C4-2B (cell line): ENCODE measurements at regions not wholly inside any gene's neighbourhood (a gene's known extent, or its start where the extent isn't known, plus 50 kb on each side); places are given as distances from the start of the nearest gene placed in this dataset.

Experiments used
- H3K27ac ChIP-seq: fragments of 450-650 bp; 2 replicates; pipeline ENCODE4 v1.5.1; 2017
- ZFX ChIP-seq: fragments of 450-650 bp; IDR thresholded peaks from 2 replicates; pipeline ENCODE4 v1.6.1; 2017
- TF ChIP-seq, protein P1 (sequence below): fragments of 450-650 bp; conservative IDR thresholded peaks from 2 replicates; pipeline ENCODE4 v1.5.1; 2017; ENCODE audit warnings: mild to moderate bottlenecking

DNA sequence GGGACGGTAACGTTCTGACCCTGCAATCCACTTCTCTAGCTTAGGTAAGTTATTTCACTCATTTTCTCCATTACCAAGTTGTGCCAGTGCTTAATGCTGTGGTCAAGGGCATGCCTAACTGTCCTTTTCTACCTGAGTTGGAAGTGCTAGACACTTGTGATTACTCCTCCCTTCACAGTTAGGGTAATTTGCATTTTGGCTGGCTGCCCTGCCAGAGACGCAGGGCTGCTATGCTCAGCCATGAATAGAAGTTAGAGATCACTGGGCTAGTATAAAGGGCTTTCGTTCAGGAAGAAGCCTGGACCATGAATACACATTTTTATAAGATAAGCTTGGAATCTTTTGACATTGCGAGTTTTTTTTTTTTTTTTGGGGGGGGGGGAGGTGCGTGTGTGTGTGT lies 633.2 kb upstream of the NEGR1 start:
- no peak for TF ChIP-seq ZFX
- TF ChIP-seq, protein P1, sequence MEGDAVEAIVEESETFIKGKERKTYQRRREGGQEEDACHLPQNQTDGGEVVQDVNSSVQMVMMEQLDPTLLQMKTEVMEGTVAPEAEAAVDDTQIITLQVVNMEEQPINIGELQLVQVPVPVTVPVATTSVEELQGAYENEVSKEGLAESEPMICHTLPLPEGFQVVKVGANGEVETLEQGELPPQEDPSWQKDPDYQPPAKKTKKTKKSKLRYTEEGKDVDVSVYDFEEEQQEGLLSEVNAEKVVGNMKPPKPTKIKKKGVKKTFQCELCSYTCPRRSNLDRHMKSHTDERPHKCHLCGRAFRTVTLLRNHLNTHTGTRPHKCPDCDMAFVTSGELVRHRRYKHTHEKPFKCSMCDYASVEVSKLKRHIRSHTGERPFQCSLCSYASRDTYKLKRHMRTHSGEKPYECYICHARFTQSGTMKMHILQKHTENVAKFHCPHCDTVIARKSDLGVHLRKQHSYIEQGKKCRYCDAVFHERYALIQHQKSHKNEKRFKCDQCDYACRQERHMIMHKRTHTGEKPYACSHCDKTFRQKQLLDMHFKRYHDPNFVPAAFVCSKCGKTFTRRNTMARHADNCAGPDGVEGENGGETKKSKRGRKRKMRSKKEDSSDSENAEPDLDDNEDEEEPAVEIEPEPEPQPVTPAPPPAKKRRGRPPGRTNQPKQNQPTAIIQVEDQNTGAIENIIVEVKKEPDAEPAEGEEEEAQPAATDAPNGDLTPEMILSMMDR = no peak
- H3K27ac ChIP-seq = no peak overlapping the region

DNA sequence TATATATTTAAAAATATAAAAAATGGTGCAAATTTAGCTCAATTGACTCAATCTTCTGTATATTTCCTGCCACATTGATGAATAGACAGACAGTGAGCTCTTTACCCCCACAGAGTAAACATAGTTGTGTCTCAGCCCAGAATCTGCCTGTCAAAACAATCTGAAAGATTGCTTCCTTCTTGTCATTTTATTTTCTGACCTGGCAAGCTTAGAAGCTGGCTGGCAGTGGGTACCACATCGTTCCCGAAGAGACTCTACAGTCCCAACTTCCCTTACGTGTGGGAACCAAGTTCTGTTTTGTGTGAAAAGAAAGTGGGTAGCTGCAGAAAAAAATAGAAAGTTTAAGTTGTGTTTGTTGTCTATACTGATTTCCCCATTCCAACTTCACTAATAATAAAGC lies 629.3 kb upstream of the NEGR1 start:
- no peak overlapping the region for H3K27ac ChIP-seq
- TF ChIP-seq, protein P1 = no peak

DNA sequence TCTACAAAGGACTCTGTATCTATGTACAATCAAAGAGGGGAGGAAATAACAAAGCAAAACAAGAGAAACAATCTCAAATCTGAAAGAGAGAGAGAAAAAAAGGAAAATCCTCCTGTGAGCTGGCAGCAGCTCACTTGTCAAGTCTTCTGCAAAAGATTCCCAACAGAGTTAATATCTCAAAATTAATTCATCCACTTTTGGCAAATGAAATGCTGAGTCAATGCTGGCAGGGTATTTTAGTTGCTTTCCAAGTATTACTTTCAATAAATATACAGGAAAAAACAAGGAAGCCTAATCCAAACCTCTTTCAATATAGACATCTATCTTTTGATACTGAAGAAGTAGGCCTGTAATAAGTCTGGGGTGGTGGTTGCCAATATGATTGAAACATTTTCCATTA lies 613.9 kb upstream of the NEGR1 start:
- TF ChIP-seq ZFX = no peak
- H3K27ac ChIP-seq = no peak overlapping the region

DNA sequence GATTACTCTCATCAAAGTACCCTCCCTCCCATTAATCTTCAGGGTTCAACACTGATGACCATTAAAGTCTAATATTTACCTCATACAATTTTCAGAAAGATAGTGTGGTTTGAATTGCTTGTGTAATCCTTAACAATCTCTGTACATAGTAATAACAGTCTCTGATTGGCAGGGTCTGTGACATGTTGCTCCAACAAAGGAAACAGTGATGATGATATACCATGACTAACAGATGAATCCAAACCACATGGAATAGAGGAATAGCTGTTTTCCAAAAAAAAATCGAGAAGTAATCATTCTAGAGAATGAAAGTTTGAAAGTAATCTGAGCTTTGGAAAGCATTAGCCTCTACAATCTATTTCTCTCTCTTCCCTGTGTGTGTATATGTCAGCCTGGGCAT lies 610.1 kb upstream of the NEGR1 start:
- TF ChIP-seq, protein P1 = no peak
- no peak for TF ChIP-seq ZFX
- H3K27ac ChIP-seq = no peak overlapping the region

DNA sequence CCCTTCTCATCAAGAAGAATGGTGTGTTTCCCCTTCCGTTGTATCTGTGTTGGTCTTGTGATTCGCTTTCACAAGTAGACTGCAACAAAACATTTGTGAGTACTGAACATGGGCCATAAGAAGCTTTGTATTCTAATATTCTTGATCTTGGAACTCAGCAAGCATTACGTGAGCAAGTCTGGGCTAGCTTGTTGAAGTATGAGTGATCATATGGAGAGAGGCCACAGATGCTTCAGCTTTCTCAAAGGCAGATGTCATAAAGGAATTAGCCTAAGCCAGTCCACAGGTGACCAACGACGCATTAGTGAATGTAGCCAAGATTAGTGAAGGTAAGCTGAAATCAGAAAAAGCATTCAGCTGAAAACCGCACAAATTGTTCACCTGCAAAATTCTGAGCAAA lies 609.6 kb upstream of the NEGR1 start:
- TF ChIP-seq ZFX = no peak
- TF ChIP-seq, protein P1 = no peak
- H3K27ac ChIP-seq = no peak overlapping the region

DNA sequence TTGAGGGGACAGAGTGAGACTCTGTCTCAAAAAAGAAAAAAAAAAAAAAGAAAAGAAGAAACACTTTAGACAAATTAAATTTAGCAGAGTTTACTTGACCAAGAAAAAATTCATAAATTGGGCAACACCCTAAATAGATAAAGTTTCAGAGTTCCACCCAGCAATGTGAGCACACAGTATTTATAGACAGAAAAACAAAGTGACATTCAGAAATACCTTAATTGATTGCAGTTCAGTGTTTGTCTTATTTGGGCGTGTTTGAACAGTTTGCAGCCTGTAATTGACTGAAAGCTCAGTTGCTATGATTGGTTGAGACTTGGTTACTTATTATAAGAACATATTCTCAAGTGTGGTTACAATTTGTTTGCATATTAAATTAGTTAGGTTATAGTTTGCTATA lies 603.5 kb upstream of the NEGR1 start:
- H3K27ac ChIP-seq = no peak overlapping the region
- TF ChIP-seq, protein P1 = no peak
- TF ChIP-seq ZFX = no peak

DNA sequence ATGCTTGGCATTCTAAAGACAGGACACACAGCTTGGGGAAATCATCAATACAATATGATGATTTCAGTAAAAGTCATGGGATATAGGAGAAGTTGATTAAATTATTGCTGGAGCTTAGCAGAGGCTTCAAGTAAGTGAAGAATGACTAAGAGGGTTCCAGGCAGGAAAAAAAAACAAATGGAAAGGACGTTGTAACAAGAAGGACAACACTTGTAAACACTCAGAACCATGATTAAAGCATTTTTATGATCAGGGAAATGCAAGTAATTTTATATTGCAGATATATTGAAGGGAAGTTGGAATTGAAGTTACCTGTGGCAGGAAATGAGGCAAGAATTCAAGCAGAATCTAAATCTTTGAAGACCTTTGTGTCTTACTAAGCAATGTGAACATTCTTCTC lies 602.7 kb upstream of the NEGR1 start:
- H3K27ac ChIP-seq = no peak overlapping the region
- TF ChIP-seq, protein P1 = no peak
- TF ChIP-seq ZFX = no peak

DNA sequence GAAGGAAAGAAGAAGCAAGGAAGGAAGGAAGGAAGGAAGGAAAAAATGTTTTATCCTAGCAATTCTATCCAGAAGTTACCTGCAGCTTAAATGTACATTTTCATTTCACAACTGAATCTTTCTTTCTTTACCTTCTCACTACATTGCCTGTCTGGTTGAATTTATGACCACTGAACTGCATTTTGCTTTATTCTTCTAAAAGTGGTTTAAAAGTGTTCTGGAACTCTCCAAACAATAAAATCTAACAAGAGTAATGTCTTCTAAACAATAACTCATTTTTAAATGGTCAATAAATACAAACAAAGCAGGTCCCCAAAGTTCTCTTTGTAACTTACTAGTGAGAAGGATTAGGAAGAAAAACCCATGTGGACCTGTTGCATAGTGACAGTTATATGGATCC lies 587.5 kb upstream of the NEGR1 start:
- H3K27ac ChIP-seq = no peak overlapping the region
- TF ChIP-seq, protein P1 = no peak
- TF ChIP-seq ZFX = no peak
